GM19328 (cell line): ENCODE measurements at regions not wholly inside any gene's neighbourhood (a gene's known extent, or its start where the extent isn't known, plus 50 kb on each side); places are given as distances from the start of the nearest gene placed in this dataset.
A peak's percentile ranks its signal among the peaks of the same experiment; 100 is the strongest.
"Not testable (repeated sequence)": the region's sequence is repeated elsewhere in the genome, so short reads cannot be mapped to it uniquely, and the experiment has no call there.

Experiments
- ATAC-seq: cut with Tn5 transposase; IDR thresholded peaks from one replicate; pipeline ENCODE4 v1.9.1; 2021; ENCODE audit warnings: mild to moderate bottlenecking, moderate library complexity; ENCODE audit not compliant: unreplicated experiment

DNA sequence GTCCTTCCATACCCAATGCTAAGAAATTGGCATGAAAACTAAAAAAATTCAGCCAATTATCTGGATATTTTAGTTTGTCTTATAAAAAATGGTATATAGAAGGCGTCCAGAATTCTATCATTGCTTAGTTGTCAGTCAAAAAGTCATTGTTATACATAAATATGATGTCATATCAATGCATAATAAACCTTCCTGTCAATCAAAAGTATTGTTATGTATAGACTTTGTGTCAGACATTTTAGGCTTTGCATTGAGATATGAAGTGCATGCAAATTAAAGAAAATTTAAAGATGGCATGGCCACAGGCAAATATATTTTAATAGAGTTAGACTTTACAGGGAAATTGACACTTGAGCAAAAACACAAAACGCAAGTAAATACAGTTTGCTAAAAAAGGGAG is 173.4 kb upstream of the FANCL start:
- ATAC-seq = no peak

DNA sequence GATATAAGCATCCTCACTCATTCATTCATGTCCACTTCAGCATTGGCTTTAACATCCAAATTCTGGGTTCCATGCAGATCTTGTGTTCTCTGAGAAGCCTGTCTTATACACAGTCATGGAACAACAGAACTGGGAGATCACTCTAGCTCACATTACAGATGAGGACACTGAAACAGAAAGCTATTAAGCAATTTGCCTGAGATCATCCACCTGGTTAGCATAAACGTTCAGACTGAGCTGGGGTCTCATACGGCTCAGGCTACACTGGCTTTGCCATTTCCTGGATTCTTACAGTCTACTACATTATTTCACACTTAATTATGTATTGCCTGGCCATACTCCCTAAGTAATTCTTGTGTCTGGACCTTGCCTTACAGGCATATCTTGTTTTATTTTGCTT is 169.4 kb upstream of the FANCL start:
- no peak for ATAC-seq

DNA sequence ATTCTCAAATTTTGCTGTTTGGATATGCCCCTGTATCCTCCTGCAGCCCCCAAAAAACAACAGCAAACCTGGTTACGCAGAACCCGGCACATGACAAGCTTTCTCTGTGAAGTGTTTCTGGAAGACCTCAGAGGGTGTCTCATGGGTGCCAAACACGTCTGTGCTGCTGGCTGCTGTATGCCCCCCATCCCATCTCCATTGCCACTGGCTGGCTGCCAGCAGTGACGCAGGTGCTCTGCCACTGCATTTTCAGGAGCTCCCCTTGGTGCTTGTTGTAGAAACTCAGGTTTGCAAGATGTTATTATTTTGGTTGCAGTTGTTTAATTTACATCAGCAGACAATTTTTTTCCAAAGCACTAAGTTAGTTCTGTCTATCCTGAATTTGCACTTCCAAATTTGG is 166.4 kb upstream of the FANCL start:
- ATAC-seq = no peak

DNA sequence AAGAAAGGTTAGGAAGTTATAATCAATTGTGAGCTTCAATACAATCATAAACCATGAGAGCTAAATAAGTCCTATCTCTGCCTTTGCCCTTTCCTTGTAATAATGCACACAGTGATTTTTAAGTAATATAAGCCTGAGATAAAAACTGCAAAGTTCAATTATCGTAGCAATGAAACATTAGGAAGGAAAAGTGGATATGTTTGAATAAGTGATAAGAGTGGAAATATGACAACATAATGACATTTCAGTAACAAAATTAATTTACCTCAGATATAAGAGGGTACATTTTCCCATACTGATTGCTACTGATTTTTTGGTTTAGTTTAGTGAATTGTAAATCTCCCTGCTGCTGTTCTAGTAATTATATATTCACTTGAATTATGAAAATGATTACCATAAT is 164.2 kb upstream of the FANCL start:
- no peak for ATAC-seq

DNA sequence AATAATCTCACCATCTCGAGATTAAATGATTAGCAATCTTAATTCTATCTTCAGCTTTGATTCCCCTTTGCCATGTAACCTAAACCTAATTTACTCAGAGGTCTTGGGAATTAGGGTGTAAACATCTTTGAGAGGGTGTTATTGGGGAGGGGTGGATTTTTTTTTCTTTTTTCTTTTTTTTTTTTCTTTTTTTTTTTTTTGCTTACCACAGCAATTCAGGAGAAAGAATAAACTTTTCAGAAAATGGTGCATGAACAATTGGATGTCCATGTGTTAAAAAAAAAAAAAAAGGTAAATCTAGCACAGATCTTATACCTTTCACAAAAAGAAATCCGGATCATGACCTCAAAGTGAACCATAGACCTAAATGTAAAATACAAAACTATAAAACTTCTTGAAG is 160.8 kb upstream of the FANCL start:
- no peak for ATAC-seq

DNA sequence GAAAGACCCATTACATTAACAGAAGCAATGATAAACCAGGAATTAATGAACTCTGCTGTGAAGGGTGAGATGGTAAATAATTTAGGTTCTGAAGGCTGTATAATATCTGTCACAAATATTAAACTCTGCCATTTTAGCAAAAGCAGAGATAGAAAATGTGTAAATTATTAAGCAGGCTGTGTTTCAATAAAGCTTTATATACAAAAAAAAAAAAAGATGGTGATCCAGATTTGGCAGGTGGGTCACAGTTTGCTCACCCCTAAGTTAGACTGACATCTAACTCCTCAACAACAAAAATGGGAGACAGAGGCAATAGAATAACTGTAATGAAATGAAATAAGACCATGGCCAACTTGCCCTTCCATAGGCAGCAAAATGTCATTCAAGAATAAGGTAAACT is 157.3 kb upstream of the FANCL start:
- ATAC-seq = no peak

DNA sequence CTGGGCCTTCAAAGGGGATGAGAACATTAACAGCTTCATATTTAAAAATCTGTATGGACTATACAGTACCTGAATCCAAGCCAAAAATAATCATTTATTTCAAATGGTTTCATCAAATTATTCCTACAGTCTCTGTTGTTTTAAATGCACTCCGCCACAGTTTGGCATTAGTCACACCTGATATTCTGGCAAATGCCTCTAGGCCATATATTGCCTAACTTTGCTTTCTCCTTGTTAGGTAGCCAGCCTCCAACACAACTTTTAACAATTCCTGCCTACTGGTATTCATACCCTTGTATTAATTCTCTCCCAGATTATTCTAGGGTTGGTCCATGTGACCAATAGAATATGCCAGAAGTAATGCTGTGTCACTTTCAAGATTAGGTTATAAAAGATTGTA is 146.6 kb upstream of the FANCL start:
- no peak for ATAC-seq

DNA sequence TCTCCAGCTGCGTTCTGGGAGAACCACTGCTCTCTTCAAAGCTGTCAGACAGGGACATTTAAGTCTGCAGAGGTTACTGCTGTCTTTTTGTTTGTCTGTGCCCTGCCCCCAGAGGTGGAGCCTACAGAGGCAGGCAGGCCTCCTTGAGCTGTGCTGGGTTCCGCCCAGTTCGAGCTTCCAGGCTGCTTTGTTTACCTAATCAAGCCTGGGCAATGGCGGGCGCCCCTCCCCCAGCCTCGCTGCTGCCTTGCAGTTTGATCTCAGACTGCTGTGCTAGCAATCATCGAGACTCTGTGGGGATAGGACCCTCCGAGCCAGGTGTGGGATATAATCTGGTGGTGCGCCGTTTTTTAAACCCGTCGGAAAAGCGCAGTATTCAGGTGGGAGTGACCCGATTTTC is 145.8 kb upstream of the FANCL start:
- not testable (repeated sequence) for ATAC-seq

DNA sequence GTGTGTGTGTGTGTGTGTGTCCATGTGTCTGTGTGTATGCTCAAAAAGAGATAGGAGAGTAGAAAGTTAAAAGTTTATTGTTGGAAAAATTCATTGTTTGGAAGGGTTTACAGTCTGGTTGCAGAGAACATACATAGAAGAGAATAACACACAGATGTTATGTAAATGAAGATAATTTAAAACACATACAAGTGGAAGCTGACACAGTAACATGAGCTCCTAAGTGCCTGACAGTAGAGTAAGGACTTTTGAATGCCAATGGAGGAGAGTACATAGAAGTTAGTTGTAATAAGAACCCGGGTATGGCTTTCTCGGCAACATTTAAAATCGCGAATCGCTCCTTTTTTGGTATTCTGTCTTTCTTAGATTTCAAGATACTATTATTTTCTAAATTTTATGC is 137.0 kb upstream of the FANCL start:
- ATAC-seq = no peak

DNA sequence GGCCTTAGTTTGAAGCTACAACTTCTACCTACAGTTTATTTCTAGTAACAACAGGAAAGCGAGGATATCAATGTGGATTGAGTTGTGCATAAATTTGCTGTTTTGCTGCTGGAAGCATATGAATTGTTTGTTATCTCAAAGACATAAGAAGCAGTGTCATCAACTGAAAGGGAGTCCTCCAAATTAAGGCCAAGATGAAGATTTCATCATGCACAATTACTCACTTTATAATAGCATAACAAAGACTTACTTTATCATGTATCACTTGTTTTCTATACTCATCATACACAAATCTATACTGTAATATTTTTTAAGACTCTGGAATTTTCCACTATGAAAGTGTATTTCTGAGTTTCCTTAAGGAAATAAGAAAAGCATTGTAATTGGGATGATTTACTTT is 136.1 kb upstream of the FANCL start:
- no peak for ATAC-seq

DNA sequence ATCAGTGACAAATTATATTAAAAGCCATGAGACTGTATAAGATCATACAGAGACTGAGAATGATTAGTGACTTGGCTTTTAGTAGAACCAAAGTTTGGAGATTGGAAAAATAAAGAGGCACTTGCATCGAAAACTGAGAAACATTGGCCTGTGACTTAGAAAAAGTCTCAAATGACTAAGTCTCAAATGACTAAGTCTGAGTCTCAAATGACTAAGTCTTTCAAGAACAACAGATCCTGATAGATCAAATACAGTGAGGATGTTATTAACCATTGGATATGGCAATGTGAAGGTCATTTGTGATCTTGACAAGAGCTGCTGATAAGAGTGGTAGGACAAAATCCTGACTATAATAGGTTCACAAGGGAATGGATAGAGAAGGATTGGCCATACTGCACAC is 135.5 kb upstream of the FANCL start:
- ATAC-seq = no peak

DNA sequence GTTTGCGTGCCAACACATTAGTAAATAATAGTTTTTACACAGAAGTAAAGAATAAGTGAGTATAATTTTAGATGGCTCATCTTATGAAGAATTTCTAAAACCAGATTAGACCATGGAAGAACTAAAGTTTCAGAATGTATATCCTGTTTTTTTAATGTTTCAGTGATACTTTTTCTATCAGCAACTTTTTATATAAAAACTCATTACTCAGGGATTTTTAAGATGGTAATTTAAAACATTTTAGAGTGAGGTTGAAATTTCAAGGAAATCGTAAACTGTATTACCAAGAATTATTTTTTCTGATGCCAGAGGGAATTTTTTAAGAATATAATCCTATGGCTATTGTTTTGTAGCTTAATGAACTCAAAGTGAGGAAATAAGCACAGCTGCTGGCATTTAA is 128.5 kb upstream of the FANCL start:
- ATAC-seq = no peak

DNA sequence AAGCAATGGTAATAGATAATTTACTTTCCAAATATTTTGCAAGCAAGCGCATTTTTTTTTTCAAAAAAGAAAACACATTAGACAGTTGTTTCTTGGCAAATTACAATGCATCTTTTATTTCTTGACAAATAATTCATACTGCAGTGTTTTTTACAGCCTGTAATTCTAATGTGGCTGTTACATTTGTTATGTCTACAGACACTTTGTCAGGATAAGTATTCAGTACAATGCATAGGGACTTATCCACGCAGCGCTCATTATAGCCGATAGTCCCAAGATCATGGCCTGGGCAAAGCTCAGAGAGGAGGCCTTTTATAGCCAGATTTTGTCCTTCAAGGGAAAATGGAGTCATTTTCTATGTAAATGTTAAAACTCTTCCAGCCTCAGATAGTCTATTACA is 123.0 kb upstream of the FANCL start:
- no peak for ATAC-seq

DNA sequence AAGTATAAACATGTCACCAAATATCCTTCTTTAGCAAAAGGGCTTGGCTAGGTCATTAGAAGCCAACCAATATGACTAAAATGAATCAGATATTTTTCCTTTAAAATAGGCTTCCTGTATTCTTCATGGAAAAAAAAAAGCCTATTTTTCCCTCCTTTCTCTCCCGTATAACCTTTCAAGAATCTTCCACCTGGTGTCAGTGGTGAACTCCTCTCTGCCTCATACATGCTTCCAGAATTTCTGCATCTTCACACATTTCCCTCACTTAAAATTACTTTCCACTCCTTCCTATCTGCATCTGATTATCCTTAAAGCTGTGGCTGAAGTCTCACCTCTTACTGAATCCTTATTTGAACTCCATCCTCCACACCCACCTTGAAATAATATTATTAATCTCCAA is 116.9 kb upstream of the FANCL start:
- no peak for ATAC-seq

DNA sequence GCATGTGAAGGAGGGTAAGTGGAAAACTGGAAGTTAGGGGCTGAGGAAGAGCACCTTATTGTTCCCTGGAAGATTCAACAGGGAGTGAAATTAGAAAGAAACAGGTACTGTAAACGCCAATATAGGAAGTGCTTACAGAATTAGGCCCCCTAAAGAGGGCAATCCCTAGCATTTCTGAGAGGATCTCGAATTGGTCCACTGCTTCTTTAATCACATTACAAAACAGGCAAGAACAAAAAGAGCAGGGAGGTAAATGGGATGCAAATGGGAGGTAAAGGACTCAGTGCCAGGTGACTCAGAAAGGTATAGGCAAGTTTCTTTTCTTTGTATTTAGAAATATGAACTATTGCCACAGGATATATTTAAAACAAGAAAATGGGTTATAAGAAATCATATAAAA is 116.4 kb upstream of the FANCL start:
- no peak for ATAC-seq

DNA sequence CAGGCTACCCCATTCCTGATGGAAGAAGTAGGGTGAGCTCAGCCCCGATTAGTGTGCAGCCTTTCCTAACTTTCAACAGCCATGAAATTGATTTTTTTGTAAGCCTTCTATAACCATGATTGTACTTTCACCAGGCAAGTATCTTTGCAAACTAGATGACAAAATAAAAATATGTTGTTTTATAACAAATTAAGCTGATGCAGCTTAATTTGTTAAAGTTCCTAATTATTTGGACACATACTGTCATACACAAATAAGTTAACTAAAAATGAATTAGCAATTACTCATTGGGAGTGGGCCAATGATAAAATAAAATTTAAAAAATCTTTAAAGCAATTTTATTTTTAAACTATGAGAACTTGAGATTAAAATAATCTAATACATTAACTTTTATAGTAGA is 113.1 kb upstream of the FANCL start:
- ATAC-seq = no peak

DNA sequence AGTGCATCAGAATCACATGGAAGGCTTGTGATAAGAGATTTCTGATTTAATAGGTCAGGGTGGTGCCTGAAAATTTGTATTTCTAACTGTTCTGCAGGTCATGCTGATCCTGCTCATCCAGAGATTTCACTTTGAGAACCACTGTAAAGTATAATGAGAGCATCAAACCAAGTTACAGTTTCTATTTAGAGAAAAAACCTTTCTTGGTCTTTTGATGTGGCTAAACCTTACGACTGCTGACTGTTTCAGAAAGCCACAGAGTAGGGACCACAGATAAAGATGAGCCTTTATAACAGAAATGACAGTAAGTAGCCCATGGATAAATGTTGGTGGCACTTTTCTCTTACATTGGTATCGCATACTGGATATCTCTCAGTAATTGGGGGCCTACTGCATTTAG is 109.4 kb upstream of the FANCL start:
- peak; percentile 79 for ATAC-seq

DNA sequence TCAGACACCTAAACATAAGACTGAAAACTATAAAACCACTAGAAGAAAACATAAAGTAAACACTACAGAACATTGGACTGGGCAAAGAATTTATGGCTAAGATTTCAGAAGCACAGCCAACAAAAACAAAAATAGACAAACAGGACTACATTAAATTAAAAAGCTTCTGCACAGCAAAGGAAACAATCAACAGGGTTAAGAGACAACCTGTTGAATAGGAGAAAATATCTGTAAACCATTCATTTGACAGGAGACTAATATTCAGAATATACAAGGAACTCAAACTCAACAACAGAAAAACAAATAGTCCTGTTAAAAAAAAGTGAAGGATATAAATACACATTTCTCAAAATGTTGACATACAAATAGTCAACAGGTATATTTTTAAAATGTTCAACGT is 106.7 kb upstream of the FANCL start:
- no peak for ATAC-seq

DNA sequence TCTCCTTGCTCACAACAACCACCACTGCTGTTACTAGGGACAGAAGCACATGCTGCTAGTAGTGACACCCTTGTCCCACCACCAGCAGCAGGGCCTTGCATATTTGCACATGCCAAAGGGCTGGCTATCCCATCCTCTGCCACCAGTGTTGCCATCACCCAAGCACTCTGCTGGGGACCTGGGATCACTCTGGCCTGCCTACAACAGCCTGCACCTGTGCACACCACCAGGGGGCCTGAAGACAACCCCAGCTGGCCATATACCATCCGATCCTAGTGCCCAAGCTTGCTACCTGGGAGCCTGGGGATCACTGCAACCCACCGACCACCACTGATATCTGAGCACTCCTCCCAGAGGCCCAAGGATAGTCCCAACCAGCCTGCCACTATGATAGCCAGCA is 99.9 kb upstream of the FANCL start:
- ATAC-seq = no peak

DNA sequence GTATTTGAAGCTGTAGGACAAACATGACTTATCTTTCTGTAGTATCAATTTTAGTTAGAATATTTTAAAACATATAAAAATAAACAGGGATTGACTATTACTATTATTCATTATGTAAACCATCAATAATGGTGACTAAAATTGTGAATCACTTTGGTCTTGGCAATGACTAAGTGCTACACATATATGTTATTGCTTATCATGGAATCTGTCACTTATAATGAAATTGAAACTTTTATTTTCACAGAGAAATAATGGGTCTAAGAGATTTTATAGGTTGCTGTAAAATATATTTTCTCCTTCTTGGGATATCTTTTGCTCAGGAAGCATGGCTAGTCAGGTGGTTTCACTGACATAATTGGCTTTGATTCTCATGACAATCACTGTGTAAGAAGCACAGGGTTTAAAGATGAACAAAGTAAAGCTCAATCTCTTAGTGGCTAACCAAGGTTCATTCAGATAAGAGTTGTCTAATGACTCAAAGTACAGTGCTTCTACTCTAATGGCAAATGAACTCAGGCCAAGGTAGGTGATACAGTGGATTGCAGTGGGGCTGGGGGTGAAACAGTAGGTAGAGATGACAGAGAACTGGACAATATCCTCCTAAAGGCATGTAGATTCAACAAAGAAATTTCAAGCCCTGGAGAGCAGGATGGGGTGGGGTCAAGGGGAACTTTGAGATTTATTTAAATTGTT is 98.6 kb upstream of the FANCL start:
- ATAC-seq = no peak

DNA sequence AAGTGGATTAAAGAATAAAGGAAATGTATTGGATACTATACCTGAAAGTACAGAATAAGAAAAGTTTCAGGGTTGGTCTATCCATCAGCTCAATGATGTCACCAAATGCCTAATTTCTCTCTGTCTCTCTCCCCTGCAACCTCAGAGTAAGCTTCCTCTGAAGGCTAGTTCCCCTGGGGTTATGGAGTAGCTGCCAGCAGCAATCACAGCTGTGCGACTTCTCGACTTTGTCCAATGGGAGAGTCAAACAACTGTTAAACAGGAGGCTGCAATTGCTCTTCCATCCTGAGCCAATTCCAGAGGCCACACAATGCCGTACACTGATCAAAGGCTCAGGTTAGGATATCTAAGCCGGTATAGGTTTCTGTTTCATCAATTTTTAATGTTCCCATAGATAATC is 95.3 kb upstream of the FANCL start:
- no peak for ATAC-seq

DNA sequence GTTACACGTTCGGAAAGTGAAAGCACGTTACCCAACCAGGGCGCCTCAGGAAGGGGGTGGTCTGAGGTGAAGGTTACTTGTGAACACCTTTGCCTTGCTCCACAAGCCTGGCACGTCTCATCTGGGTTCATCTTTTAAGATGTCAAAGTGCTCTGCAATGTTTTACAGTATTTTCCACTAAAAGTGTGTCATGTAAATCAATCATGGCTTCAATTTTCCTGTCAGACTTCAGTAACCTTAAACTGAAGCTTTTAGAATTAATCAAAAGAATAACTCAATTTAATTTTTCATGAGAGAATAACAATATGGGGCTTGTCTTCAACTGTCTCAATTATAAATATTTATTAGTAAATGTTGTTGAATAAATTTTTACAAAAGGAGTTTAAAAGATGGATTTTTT is 93.3 kb upstream of the FANCL start:
- no peak for ATAC-seq

DNA sequence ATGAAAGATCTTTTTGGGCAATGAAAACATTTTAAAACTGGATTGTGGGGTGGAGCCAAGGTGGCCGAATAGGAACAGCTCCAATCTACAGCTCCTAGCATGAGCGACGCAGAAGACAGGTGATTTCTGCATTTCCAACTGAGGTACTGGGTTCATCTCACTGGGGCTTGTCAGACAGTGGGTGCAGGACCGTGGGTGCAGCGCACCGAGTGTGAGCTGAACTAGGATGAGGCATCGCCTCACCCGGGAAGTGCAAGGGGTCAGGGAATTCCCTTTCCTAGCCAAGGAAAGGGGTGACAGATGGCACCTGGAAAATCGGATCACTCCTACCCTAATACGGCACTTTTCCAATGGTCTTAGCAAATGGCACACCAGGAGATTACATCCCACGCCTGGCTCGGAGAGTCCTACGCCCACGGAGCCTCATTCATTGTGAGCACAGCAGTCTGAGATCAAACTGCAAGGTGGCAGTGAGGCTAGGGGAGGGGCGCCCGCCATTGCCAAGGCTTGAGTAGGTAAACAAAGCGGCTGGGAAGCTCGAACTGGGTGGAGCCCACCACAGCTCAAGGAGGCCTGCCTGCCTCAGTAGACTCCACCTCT is 84.3 kb upstream of the FANCL start:
- not testable (repeated sequence) for ATAC-seq
